ENCODE measurements at regions not wholly inside any gene's neighbourhood (a gene's known extent, or its start where the extent isn't known, plus 50 kb on each side); places are given as distances from the start of the nearest gene placed in this dataset.

DNA sequence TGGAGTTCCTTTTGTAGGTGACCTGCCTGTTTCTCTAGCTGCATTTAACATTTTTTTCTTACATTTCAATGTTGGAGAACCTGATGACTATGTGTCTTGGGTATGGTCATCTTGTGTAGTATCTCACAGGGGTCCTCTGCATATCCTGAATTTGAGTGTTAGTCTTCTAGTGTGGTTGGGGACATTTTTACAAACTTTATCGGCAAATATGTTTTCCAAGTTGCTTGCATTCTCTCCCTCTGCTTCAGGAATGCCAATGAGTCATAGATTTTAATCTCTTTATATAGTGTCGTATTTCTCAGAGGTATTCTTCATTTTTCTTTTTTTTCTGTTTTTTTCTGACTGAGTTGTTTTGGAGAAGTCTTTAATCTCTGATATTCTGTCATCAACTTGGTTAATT, 684.0 kb downstream of the NCAM2 start:
- Histone ChIP-seq H3K36me3 (no peaks in the 10 kb centered on the region), H3K27ac (no peak overlapping the region), H3K9me3 (no peaks in the 10 kb centered on the region), H3K4me1 (no peaks in the 10 kb centered on the region), H3K27me3 (no peaks in the 10 kb centered on the region), H3K4me3 (no peak overlapping the region)
- ATAC-seq (ENCODE audit: low FRiP score in 2 of 2): no peak
- no peak for DNase-seq
- WGBS, 2 donors: 78 to 79% methylated on average over 2 of the region's 2 CpGs
- no peak for TF ChIP-seq CTCF (IDR thresholded peaks at IDR 0.05)

- H3K9me3 ChIP-seq: no peaks in the 10 kb centered on the region
- TF ChIP-seq POLR2AphosphoS5 (IDR thresholded peaks at IDR 0.05) (no peak), CTCF (IDR thresholded peaks at IDR 0.05) (peak in 1 of 6 experiments; percentile 7), EP300 (IDR thresholded peaks at IDR 0.05) (no peak)
- no peak overlapping the region for H3K4me3 ChIP-seq
- no peak overlapping the region for H3K27ac ChIP-seq
- no peaks in the 10 kb centered on the region for H3K27me3 ChIP-seq
- ATAC-seq (ENCODE audit: low FRiP score in 2 of 2): no peak
- 54 to 63% methylated on average over 8 of the region's 8 CpGs for WGBS, 2 donors
- no peak for DNase-seq
- no peaks in the 10 kb centered on the region for H3K36me3 ChIP-seq
- H3K4me1 ChIP-seq: no peaks in the 10 kb centered on the region
These were observed 690.7 kb downstream of the NCAM2 start for GRCh38 chr21:21688889-21689288.

DNA sequence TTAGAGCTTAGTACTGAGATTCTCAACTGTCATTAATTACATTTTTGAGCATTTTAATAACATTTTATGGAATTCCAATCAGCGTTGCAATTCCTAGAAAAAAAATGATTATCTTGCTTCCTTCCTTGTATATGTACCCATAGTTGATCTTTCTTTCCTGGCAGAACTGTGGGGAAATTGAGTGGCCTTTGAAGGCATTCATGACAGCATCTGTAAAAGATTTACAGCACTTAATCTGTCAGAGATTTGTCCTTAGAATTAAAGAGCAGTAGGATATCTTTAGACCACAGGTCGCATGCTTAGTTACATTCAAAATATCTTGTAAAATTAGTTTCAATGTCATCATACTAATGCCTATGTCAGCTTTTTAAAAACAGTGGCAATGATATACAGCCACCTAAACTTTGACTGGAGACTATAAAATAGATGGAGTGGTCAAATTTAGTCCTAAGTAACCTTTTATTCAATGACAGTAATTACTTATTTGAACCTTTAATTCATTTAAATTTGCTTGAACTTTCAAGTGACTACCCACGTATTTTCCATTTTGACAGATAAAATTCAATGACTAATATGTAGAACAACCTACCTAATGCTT, 692.0 kb downstream of the NCAM2 start:
- 47 to 50% methylated on average over 3 of the region's 3 CpGs for WGBS, 2 donors
- Histone ChIP-seq H3K4me1 (no peaks in the 10 kb centered on the region), H3K27ac (no peak overlapping the region), H3K27me3 (no peaks in the 10 kb centered on the region), H3K4me3 (no peak overlapping the region), H3K36me3 (no peaks in the 10 kb centered on the region), H3K9me3 (no peaks in the 10 kb centered on the region)
- DNase-seq: no peak
- TF ChIP-seq EP300 (IDR thresholded peaks at IDR 0.05): no peak
- TF ChIP-seq POLR2AphosphoS5 (IDR thresholded peaks at IDR 0.05): no peak
- no peak for TF ChIP-seq CTCF (IDR thresholded peaks at IDR 0.05)
- no peak for TF ChIP-seq POLR2A (IDR thresholded peaks at IDR 0.05)
- ATAC-seq (ENCODE audit: low FRiP score in 2 of 2): no peak

DNA sequence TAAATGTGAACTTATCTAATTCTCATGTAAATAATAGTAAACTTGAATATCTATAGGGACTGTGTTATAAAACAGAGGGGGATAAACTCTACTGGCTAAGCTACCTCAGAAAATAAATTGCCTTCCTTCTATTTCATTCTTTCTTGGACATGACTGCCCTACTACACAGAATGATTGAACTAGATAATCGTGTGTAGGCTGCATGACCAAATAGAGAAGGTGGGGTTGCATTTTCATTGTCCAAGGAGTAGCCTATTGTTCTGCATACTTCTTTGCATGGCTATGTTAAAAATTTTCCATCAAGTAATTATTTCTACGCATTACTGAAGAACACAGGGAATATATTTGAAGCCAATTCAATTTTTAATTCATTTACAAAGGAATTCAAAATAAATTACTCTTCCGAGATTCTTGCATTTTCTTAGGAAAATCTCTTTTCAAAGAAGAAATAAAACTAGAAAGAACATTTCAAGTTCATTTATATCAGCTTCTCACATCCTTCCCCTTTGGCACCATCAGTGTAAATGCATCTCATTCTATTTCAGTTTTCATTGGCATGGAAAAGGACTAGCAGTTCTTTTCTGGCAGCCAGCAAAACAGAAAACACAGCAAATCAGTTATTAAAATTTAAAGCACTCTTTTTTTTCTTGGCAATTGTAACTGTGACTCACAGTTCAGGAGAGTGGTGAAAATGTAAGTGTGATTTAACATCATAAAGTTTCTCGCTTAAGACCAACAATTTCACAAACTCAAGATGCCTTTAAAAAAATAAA, 714.7 kb downstream of the NCAM2 start:
- Histone ChIP-seq H3K9me3 (no peaks in the 10 kb centered on the region), H3K4me3 (no peak overlapping the region), H3K27me3 (no peaks in the 10 kb centered on the region), H3K27ac (no peak overlapping the region), H3K36me3 (no peaks in the 10 kb centered on the region), H3K4me1 (no peaks in the 10 kb centered on the region)
- WGBS, 2 donors: 62 to 70% methylated on average over 4 of the region's 4 CpGs
- DNase-seq (no peak), ATAC-seq (ENCODE audit: low FRiP score in 2 of 2) (no peak)
- TF ChIP-seq POLR2A (IDR thresholded peaks at IDR 0.05) (no peak), EP300 (IDR thresholded peaks at IDR 0.05) (no peak), POLR2AphosphoS5 (IDR thresholded peaks at IDR 0.05) (no peak), CTCF (IDR thresholded peaks at IDR 0.05) (no peak)

- no peak for DNase-seq
- 73 to 74% methylated on average over 3 of the region's 3 CpGs for WGBS, 2 donors
- no peak for ATAC-seq (ENCODE audit: low FRiP score in 2 of 2)
- no peak for TF ChIP-seq POLR2A (IDR thresholded peaks at IDR 0.05)
- TF ChIP-seq POLR2AphosphoS5 (IDR thresholded peaks at IDR 0.05): no peak
- no peak for TF ChIP-seq EP300 (IDR thresholded peaks at IDR 0.05)
- no peak for TF ChIP-seq CTCF (IDR thresholded peaks at IDR 0.05)
- no peak overlapping the region for H3K27ac ChIP-seq
- H3K27me3 ChIP-seq: no peaks in the 10 kb centered on the region
- no peaks in the 10 kb centered on the region for H3K36me3 ChIP-seq
- H3K4me1 ChIP-seq: no peaks in the 10 kb centered on the region
- no peaks in the 10 kb centered on the region for H3K9me3 ChIP-seq
- H3K4me3 ChIP-seq: no peak overlapping the region
These were observed 715.5 kb downstream of the NCAM2 start for GRCh38 chr21:21713651-21714180.

All from upper lobe of left lung (tissue), 6 donors.